HCT116 (cell line): ENCODE measurements at regions not wholly inside any gene's neighbourhood (a gene's known extent, or its start where the extent isn't known, plus 50 kb on each side); places are given as distances from the start of the nearest gene placed in this dataset.

Experiments
- CEBPB ChIP-seq: IDR thresholded peaks from 2 replicates; pipeline ENCODE4 v1.6.1; 2012; ENCODE audit warnings: low read depth
- CTCF ChIP-seq, 3 experiments: fragments of 200-600 bp in 1 of 3; sonication (generic) in 1 of 3; IDR thresholded peaks in 2 of 3; conservative IDR thresholded peaks in 1 of 3; 2 replicates each; pipeline ENCODE4 v1.5.1; 2012 to 2017; ENCODE audit warnings: low read depth in 2 of 3, low read length in 2 of 3, antibody characterized with exemption in 1 of 3, borderline replicate concordance in 1 of 3, control low read depth in 1 of 3, mild to moderate bottlenecking in 1 of 3, mixed read lengths in 1 of 3, mixed run types in 1 of 3, moderate library complexity in 1 of 3; ENCODE audit not compliant: insufficient read depth in 1 of 3
- EZH2 ChIP-seq: fragments of 200-600 bp; sonication (generic); IDR thresholded peaks from 2 replicates; pipeline ENCODE4 v1.6.1; 2017; ENCODE audit warnings: antibody characterized with exemption, mixed run types
- FOSL1 ChIP-seq: IDR thresholded peaks from 2 replicates; pipeline ENCODE4 v1.6.1; 2012; ENCODE audit warnings: low read depth
- JUND ChIP-seq: IDR thresholded peaks from 2 replicates; pipeline ENCODE4 v1.6.1; 2012
- MAX ChIP-seq: IDR thresholded peaks from 2 replicates; pipeline ENCODE4 v1.6.1; 2012
- POLR2A ChIP-seq: IDR thresholded peaks from 2 replicates; pipeline ENCODE4 v1.7.0; 2011; ENCODE audit warnings: borderline replicate concordance; ENCODE audit not compliant: insufficient read depth, insufficient read length; ENCODE audit errors: extremely low read depth
- POLR2AphosphoS5 ChIP-seq: IDR thresholded peaks from 2 replicates; pipeline ENCODE4 v1.6.1; 2011; ENCODE audit warnings: mild to moderate bottlenecking, low read depth, low read length, moderate library complexity
- SIN3A ChIP-seq: IDR thresholded peaks from 2 replicates; pipeline ENCODE4 v1.6.1; 2012; ENCODE audit warnings: low read depth
- SRF ChIP-seq: IDR thresholded peaks from 2 replicates; pipeline ENCODE4 v1.6.1; 2012; ENCODE audit warnings: low read depth
- TCF7L2 ChIP-seq: IDR thresholded peaks from 2 replicates; pipeline ENCODE4 v1.7.0; 2011; ENCODE audit warnings: borderline replicate concordance, inconsistent platforms; ENCODE audit not compliant: insufficient read depth, insufficient read length; ENCODE audit errors: extremely low read depth
- ZBTB33 ChIP-seq: IDR thresholded peaks from 2 replicates; pipeline ENCODE4 v1.6.1; 2011; ENCODE audit warnings: mild to moderate bottlenecking, low read length, moderate library complexity; ENCODE audit not compliant: insufficient replicate concordance; ENCODE audit errors: extremely low read depth
- ZFX ChIP-seq: fragments of 450-650 bp; IDR thresholded peaks from 2 replicates; pipeline ENCODE4 v1.6.1; 2017

GRCh38 chr10:21238044-21238443 is 287.4 kb downstream of the SKIDA1 start:
- TF ChIP-seq EZH2 (no peak), POLR2A (no peak), MAX (0 out of 2 replicates have a peak, but pooled peaks have one; percentile 36), CTCF (IDR thresholded peaks at IDR 0.05 in 2 of 3, conservative IDR thresholded peaks at IDR 0.05 in 1 of 3; ENCODE audit: borderline replicate concordance in 1 of 3, insufficient read depth in 1 of 3, low read depth in 2 of 3, low read length in 2 of 3) (no peak), TCF7L2 (no peak), POLR2AphosphoS5 (no peak), SIN3A (no peak), ZFX (no peak), FOSL1 (peak; percentile 62; the same call in 1 of the 2 replicates), JUND (peak; percentile 69), SRF (no peak), CEBPB (no peak), ZBTB33 (no peak)
